GM11168 (cell line): ENCODE measurements at regions not wholly inside any gene's neighbourhood (a gene's known extent, or its start where the extent isn't known, plus 50 kb on each side); places are given as distances from the start of the nearest gene placed in this dataset.

Experiments
- in situ Hi-C: fragments of 300-500 bp; cut with MboI; formaldehyde crosslinking; loops from one replicate; pipeline ENCODE4 v1.12.0; 2022; ENCODE audit warnings: low sequenced_read_pairs; ENCODE audit not compliant: unreplicated experiment

DNA sequence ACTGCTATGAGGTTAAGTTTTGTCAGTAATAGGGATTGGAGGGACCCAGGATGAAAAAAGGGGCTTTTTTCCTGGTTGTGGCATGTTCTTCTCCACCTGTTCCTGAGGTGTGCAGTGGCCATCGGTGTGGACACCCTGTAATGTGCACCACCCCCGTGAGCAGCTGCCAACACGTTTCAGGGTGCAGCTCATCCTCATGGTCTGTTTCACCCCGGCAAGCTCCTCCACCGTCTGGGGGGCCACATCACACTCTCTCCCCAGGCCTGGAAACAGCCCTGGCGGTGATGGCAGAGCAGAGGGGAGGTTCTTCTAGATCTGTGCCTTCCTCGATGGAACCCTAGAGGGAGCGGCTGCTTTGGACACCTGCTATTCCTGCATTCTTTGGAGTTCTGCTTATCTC lies 435.4 kb downstream of the MATN1 start:
- in situ Hi-C loops: no loop called here

DNA sequence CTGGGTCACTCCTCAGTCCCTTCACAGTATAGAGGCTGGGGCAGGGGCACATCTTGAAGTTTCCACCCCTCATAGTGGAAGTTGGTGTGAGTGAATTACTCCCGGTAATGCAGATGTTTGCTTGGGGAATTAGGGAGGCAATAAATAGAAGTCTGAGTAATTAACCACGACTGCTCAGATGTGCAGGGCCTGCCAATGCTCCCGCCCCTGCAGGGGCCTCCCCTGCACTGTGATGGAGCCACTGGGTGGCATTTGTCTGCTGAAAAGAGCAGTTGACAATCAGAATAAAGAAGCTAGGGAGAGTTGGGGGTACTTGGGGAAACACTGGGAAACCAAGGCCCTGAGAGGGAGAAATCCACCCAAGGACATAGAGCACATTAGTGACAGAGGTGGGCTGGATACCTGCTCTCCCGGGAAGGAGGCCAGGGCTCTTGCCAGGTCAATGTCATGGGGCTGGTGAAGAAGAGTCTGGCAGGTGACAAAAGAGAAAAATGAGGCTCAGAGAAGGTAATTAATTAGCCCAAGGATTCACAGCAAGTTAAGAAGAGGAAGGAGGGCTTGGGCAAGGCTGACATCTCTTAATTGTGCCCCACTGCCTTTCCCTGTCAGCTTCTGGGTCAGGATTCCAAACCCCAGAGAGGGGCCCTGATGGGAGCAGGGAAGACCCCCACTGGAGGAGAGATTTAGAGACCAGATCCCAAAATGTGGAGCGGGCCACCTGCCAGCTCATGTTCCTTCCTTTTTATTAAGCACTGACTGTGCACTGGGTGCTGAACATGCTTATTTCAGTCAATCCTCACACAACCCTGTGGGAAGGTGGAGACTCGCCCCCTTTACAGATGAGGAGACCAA lies 436.2 kb downstream of the MATN1 start:
- in situ Hi-C loops: no loop called here

DNA sequence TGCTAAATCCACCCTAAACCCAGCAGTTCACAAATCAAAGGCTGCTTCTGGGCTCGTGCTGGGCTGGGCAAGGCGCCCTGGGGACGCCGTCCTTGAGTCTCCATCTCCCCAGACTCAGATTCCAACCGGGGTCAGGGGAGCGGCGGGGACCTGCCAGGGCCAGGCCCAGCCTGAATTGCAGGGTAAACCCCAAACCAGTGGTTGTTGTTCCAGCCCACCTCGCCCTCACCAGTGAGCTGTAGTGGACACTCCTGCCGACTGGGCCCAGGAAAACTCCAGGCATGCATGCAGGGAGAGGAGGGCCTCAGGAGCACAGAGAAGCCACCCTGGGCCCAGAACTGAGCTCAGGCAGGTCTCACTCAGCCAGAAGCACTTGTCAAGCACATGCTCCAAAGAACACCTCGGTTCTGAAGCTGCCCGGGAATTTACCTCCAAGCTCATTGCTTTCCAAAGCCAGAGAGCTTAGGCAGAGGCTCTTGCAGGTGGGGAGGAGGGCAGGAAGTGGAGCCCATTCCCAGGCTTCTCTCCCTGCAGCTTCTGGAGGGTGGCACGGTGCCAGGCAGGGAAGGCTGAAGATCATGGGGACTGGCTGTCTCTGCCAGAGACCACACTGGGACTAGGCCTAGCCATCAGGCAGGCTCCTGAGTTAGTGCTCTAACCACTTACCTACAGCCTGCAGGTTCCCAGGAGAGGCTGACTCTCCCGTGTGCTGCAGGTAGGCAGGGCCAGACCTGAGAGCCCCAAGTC lies 437.0 kb downstream of the MATN1 start:
- in situ Hi-C loops: no loop called here

- in situ Hi-C loops: no loop called here
Measured at GRCh38 chr1:30285501-30285932, 437.9 kb downstream of the MATN1 start.

DNA sequence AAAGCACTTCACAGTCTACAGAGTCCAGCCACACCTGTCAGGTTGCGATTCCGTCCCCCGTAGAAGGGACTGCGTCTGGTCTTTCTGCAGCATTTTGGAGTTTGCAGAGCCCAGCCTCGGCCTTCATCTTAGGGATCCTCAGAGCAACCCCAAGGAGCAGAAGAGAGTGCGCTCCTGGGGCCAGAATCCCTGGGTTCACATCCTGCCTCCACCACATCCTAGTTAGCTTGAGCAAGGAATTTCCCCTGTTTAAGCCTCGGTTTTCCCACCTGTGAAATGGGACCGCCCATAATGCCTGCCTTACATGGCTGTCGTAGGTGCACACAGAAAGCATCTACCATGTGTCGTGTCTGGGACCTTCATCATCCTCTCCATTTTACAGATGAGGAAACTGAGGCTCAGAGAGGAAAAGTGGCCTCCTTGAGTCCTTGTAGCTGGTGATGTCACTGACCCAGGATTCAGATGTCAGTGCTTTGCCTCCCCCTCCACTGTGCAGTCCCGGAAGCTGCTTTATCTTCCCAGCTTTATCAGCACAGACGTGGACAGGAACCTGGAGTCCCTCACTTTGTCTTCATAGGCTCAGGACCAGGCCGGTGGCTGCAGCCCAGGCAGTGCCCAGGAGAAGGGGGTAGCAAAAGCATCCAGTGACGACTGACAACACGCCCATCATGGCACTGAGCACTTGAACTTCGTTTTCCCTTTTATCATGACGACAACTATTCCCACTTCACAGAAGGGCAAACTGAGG lies 438.5 kb downstream of the MATN1 start:
- in situ Hi-C loops: no loop called here

GRCh38 chr1:30284226-30284625 lies 439.2 kb downstream of the MATN1 start:
- in situ Hi-C loops: no loop called here

GRCh38 chr1:30283199-30283962 lies 440.0 kb downstream of the MATN1 start:
- in situ Hi-C loops: no loop called here

DNA sequence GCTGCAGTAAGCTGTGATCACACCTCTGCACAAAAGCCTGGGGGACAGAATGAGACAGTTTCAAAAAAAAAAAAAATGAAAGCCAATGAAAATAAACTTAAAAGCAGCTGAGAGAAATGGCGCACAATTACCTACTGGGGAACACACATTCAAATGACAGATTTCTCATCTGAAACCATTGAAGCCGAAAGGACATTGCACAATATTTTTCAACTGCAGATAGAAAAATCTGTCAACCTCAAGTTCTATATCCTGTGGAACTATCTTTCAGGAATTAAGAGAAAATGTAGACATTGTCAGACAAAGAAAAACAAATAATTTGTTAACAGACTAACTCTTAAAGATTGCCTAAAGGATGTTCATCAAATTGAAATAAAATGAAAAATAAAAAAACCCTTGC lies 442.8 kb downstream of the MATN1 start:
- in situ Hi-C loops: no loop called here

- in situ Hi-C loops: no loop called here
Measured at GRCh38 chr1:30277911-30278310, 445.5 kb downstream of the MATN1 start.

- in situ Hi-C loops: no loop called here
Measured at GRCh38 chr1:30277415-30277814, 446.0 kb downstream of the MATN1 start.

DNA sequence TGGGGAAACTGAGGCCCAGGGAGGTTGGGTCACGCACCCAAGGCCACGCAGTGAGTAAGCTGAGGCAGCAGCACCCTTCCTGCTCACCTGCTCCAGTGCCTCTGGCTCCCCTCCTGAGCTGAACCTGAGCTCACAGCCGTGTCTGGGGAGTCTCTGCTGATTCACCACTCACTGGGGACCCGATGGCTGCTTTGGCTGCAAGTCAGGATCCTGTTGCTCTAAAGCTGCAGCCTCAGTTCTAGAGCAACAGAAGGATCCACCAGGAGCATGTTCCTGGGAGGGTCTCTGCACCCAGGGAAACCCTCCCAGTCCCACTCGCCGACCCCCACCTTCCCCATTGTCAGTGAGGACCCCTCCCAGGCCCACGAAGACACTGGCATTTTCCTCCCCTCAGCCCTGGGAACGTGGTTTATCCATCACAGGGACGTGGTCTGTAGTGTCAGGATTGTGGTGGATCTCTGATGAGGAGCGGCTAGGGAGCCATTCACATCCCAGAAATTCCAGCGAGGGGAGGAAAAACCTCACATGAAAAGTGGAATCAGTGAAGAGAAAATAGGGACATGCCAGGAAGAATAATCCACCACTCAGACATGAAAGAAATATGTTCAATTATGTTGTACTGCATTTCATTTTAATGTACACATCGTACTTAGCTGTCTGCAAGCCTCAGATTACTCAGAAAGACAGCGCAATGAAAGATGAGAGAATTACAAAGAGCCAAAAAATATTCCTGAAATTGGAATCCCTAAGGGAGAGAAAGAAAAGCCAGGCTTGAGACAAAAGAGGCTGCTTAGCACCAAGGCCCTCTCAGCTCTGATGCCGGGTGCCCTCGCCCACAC lies 447.2 kb downstream of the MATN1 start:
- in situ Hi-C loops: no loop called here

- in situ Hi-C loops: no loop called here
Measured at GRCh38 chr1:30274976-30275621, 448.3 kb downstream of the MATN1 start.

- in situ Hi-C loops: no loop called here
Measured at GRCh38 chr1:30274173-30274970, 449.0 kb downstream of the MATN1 start.

DNA sequence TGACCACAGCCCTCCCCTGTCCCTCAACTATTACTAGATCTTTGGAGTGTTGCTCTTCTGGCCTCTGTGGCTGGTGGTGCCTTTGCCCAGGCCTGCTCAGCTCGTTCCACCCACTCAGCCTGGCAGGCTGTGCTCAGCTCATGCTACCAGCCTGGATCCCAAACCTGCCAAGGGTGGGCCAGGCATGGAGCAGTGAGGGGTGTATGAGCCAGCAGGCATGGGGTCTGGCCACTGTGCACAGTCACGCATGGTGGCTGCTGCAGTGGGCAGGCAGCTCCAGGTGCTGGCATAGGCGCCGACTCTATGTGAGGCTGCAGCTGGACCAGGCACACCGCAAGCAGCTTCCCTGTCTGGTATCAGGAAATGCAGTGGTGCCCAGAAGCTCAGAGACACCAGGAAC lies 449.9 kb downstream of the MATN1 start:
- in situ Hi-C loops: no loop called here

DNA sequence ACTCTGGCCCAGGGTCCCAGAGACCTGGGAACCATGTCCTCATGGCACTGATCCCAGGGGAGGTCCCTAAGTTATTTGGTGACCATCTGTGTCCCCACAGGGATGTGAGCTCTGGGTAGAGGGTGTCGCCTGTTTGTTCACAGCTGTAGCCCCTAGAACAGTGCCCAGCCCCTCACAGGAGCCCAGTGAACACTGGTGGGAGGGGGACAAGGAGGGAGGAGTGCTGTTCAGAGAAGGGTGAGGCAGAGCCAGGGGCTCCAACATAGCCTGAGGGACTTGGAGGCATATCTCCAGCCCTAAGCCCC lies 450.4 kb downstream of the MATN1 start:
- in situ Hi-C loops: no loop called here

DNA sequence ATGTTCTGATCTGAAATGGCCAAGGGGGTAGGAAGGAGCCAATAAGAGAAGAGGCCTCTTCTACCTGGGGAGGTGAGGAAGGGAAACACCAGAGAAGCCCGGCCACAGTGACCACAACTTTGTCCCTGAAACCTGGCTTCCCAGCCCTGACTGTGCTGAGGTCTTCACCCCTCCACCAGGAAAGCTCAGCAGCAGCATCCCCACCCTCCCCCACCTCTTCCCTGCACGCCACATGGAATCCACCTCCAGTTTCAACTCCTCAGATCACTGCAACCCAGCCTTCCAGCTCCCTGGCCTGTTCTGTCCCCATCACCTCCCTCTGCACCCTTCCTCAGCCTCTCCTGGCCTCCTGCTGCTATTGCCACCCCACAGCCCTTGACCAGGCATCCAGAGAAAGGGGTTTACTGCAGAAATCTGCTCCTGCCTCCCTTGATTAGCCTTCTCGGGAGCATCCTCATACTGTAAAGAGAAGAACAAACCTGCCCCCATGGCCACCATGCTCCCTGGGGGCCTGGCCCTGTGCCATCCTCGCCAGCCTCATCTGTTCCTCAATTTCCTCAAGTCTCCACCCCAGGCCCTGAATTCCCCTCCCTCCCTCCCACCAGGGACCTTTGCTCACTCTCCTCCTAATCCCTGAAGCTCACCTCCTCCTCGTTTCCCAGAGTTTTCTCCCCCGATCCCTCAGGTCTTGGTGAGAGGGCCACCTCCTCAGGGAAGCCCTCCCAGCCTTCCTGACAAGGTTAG lies 450.9 kb downstream of the MATN1 start:
- in situ Hi-C loops: no loop called here

DNA sequence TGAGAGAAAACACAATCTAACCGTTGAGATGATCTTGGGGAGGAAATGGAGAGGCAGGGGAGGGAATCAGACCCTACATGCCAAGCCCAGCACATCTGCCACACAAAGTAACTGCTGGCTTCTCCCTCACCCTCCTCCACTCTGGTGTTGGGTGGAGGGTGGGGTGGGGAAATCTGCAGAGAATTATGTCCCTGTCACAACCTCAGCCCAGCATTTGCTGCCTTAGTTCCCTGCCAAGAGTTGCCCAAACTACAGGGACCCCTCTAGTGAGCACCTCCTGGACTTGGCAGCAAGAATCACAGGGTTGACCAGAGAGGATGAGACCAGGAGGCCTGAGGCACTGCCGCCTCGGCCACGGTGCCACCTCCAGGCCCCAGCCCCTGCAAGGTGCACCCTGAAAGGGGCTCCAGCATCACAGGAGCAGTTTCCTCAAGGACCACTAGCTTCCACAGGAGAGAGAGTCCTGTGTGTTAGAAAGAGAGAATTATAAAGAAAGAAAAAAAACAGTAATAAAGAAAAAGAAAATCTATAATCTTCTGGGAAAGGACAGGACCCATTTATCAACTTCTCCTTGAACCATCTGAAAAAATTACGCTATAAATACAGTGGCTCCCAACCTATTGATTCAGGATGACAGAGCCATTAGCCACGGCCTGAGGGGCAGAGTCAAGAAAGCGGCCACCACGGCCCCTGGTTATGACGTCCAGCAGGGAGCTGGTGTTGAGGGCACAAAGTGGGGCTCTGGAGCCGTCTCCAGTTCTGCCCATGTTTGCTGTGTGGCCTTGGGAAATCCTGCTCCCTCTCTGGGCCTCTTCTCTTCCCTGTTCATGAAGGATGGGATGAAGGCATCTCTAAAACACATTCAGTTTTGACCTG lies 451.7 kb downstream of the MATN1 start:
- in situ Hi-C loops: no loop called here
